Muscle layer of colon (tissue), 2 donors: ENCODE measurements at regions not wholly inside any gene's neighbourhood (a gene's known extent, or its start where the extent isn't known, plus 50 kb on each side); places are given as distances from the start of the nearest gene placed in this dataset.

Experiments used
- H3K27ac ChIP-seq: one replicate; pipeline ENCODE4 v1.7.0; 2013; ENCODE audit warnings: low read depth, mild to moderate bottlenecking, low read length, moderate library complexity
- H3K27me3 ChIP-seq, 2 donors: one replicate each; pipeline ENCODE4 v1.7.0; 2013; ENCODE audit warnings: low read length in 2 of 2, mild to moderate bottlenecking in 2 of 2; ENCODE audit not compliant: insufficient read depth in 2 of 2, control insufficient read depth in 1 of 2
- H3K36me3 ChIP-seq: one replicate; pipeline ENCODE4 v1.7.0; 2013; ENCODE audit warnings: mild to moderate bottlenecking, low read length; ENCODE audit not compliant: insufficient read depth
- H3K4me1 ChIP-seq: one replicate; pipeline ENCODE4 v1.7.0; 2013; ENCODE audit warnings: mild to moderate bottlenecking, low read length; ENCODE audit not compliant: insufficient read depth
- H3K4me3 ChIP-seq, 2 donors: one replicate each; pipeline ENCODE4 v1.7.0; 2013; ENCODE audit warnings: low read length in 2 of 2, low read depth in 1 of 2, mild to moderate bottlenecking in 1 of 2, moderate library complexity in 1 of 2
- H3K9ac ChIP-seq: one replicate; pipeline ENCODE4 v1.7.0; 2013; ENCODE audit warnings: low read length
- H3K9me3 ChIP-seq: one replicate; pipeline ENCODE4 v1.7.0; 2013; ENCODE audit warnings: mild to moderate bottlenecking, low read length
- donor health status: abdominal sarcoma.
- donor health status: Adenocarcinoma of cecum.

DNA sequence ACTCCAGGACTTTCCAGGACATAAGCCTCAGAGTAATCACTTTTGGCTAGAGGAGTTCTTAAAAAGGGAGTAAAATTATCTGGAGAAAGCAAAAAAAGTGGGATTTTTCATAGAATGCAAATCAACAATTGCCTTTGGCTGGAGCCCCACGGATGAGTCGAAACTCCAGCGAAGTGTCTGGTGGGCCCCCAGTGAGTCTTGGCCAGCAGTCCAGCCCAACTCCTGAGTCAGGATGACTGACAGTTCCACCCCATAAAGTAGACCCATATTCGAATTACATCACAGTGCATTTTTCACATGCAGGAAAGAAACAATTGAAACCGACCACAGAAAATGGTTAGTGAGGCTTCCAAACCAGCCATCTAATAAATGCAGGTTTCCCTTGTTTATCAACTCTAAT lies 265.7 kb downstream of the BCL11B start:
- Histone ChIP-seq H3K4me3 (no peak overlapping the region), H3K9ac (no peak overlapping the region), H3K36me3 (no peaks in the 10 kb centered on the region), H3K27me3 (no peaks in the 10 kb centered on the region), H3K27ac (no peak overlapping the region), H3K4me1 (no peaks in the 10 kb centered on the region), H3K9me3 (no peaks in the 10 kb centered on the region)

DNA sequence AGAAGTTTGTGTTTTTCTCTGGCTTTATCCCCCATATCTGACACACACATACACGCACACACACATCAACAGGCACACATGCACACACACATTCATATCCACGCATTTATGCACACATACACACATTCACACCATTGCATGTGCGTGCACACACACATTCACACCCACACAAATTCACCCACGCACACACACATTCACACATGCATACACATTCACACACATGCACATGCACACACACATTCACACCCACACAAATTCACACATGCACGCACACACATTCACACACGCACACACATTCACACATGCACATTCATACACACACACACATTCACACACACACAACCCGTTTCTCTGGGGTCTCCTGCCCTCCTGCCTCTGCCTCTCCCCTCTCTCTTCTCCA lies 264.2 kb downstream of the BCL11B start:
- no peak overlapping the region for H3K4me3 ChIP-seq
- no peak overlapping the region for H3K27ac ChIP-seq
- no peaks in the 10 kb centered on the region for H3K36me3 ChIP-seq
- H3K9ac ChIP-seq: no peak overlapping the region
- H3K9me3 ChIP-seq: no peaks in the 10 kb centered on the region
- H3K27me3 ChIP-seq: no peaks in the 10 kb centered on the region
- H3K4me1 ChIP-seq: no peaks in the 10 kb centered on the region

DNA sequence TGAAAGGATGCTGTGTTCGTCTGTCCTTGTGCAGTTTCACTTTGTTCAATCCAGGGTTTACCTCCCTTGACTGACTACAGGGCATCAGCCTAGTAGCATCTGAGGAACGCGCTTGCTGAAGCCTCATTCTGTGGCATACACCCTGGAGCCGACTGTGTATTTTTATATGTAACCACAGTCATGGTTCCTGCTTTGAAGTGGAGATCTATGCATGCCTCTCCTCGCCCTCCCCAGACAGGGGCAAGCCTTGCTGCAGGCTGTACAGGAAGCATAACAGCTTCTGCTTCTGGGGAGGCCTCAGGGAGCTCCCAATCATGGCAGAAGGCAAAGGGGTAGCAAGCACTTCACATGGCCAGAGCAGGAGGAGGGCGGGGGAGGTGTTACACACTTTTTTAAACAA lies 262.1 kb downstream of the BCL11B start:
- H3K9me3 ChIP-seq: no peaks in the 10 kb centered on the region
- no peak overlapping the region for H3K9ac ChIP-seq
- H3K4me1 ChIP-seq: no peaks in the 10 kb centered on the region
- H3K27me3 ChIP-seq: no peaks in the 10 kb centered on the region
- H3K36me3 ChIP-seq: no peaks in the 10 kb centered on the region
- no peak overlapping the region for H3K4me3 ChIP-seq
- H3K27ac ChIP-seq: no peak overlapping the region

DNA sequence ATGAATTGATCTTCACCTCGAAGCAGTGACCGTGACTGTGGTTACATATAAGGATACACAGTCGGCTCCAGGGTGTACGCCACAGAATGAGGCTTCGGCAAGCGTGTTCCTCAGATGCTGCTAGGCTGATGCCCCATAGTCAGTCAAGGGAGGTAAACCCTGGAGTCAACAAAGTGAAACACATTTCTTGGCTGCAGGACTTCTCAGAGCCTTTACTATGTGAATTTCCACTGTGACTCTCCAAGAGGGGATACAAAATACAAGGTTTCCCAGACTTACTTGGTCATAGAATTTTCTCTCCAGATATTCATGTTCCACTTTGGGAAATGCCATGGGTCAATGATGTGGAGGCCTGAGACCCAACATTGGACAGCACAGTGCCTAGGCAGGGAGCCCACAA lies 260.6 kb downstream of the BCL11B start:
- Histone ChIP-seq H3K36me3 (no peaks in the 10 kb centered on the region), H3K4me1 (no peaks in the 10 kb centered on the region), H3K27me3 (no peaks in the 10 kb centered on the region), H3K9me3 (no peaks in the 10 kb centered on the region), H3K4me3 (no peak overlapping the region), H3K27ac (no peak overlapping the region), H3K9ac (no peak overlapping the region)

DNA sequence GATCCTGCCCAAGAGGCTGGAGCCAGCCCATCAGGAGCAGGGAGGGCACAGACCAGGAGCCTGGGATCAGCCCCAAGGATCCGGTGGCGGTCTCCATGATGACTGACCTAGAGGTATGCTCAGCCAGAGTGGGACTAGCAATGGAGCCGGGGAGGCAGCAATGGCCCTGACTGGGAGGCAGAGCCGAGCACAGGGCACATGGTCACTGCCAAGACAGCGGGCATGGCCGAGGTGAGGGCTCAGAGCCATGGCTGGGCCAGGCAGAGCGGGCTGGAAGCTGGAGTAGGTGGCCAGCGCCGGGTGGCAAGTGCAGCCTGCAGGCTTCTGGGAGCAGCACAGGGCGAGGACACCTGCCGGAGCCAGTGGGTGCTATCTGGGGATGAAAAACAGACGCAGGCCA lies 259.3 kb downstream of the BCL11B start:
- no peak overlapping the region for H3K27ac ChIP-seq
- no peak overlapping the region for H3K4me3 ChIP-seq
- no peaks in the 10 kb centered on the region for H3K36me3 ChIP-seq
- no peaks in the 10 kb centered on the region for H3K27me3 ChIP-seq
- no peaks in the 10 kb centered on the region for H3K4me1 ChIP-seq
- H3K9me3 ChIP-seq: no peaks in the 10 kb centered on the region
- no peak overlapping the region for H3K9ac ChIP-seq

DNA sequence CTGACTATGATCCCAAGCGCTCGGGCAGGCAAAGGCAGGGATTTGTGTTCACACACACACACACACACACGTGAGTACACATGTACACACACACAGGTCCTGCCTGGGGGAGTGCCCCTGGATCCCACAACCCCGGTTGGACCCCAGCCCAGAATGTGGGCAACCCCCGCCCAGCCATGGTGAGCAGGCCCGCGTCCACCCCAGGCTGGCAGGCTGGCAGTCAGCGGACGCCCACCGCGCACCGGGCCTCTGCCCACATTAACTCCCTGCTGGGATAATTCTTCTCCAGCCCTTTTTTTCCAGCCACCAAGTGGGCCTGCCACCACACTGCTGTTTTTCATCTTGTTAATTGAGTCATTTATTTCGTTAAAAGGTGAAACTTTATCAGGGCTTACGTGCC lies 256.2 kb downstream of the BCL11B start:
- no peaks in the 10 kb centered on the region for H3K27me3 ChIP-seq
- H3K4me3 ChIP-seq: no peak overlapping the region
- no peaks in the 10 kb centered on the region for H3K9me3 ChIP-seq
- no peak overlapping the region for H3K9ac ChIP-seq
- no peaks in the 10 kb centered on the region for H3K4me1 ChIP-seq
- H3K27ac ChIP-seq: no peak overlapping the region
- no peaks in the 10 kb centered on the region for H3K36me3 ChIP-seq

DNA sequence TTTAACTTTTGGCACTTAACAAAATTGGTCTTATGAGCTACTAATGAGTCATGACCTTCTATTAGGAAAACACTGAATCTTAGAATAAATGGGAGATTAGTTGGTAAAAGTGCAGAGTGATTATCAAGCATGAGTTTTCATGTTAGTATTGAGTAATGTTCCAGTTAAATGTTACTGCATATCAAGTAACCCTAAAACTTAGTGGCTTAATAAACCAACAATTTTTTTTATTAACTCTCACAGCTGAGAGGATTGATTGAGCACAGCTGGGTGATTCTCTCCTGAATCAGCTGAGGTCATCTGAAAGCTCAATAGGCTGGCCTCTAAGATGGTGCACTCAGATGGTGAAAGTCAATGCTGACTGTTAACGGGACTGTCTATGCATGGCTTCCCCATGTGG lies 248.6 kb downstream of the BCL11B start:
- no peaks in the 10 kb centered on the region for H3K27me3 ChIP-seq
- no peaks in the 10 kb centered on the region for H3K4me1 ChIP-seq
- H3K27ac ChIP-seq: no peak overlapping the region
- H3K36me3 ChIP-seq: no peaks in the 10 kb centered on the region
- no peaks in the 10 kb centered on the region for H3K9me3 ChIP-seq
- no peak overlapping the region for H3K4me3 ChIP-seq
- no peak overlapping the region for H3K9ac ChIP-seq

DNA sequence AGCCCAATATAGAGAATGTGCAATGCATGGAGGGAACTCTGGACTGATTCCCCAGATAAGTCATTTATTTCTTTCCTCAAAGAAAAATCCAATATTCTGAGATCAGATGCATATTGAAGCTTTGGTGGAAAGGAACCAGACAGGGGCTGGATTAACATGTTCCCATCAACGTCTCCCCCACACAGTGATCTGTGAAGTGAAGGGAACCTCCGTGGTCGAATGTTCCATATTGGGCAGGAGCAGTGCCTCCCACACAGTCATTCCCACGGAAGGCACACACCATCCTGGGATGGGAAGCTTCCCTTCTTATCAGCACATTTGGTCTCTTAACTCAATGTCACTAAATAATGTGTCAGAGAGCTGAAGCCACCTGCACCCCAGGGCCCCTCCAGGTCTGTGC lies 247.1 kb downstream of the BCL11B start:
- H3K27ac ChIP-seq: no peak overlapping the region
- no peak overlapping the region for H3K4me3 ChIP-seq
- H3K27me3 ChIP-seq: no peaks in the 10 kb centered on the region
- H3K4me1 ChIP-seq: no peaks in the 10 kb centered on the region
- no peaks in the 10 kb centered on the region for H3K36me3 ChIP-seq
- no peaks in the 10 kb centered on the region for H3K9me3 ChIP-seq
- no peak overlapping the region for H3K9ac ChIP-seq

DNA sequence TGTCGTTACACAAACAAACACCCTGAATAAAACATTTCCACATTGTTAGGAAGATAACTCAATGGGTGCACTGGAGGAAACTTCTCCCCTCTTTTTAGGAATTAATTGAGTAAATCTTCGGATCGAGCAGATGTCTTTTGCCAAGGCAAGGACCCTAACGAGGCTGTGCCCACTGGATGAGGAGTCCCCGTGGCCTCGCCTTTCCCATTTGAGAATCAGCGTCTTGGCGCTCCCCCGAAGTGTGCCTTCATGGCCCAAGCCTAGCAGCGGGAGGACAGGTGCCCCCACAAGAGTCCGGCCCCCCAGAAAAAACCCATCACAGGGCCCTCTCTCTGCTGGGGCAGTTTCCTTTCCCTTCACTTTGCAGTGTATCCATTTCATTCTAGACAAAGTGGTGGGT lies 246.6 kb downstream of the BCL11B start:
- no peaks in the 10 kb centered on the region for H3K9me3 ChIP-seq
- no peak overlapping the region for H3K4me3 ChIP-seq
- no peaks in the 10 kb centered on the region for H3K4me1 ChIP-seq
- no peak overlapping the region for H3K9ac ChIP-seq
- H3K27me3 ChIP-seq: no peaks in the 10 kb centered on the region
- no peaks in the 10 kb centered on the region for H3K36me3 ChIP-seq
- no peak overlapping the region for H3K27ac ChIP-seq

DNA sequence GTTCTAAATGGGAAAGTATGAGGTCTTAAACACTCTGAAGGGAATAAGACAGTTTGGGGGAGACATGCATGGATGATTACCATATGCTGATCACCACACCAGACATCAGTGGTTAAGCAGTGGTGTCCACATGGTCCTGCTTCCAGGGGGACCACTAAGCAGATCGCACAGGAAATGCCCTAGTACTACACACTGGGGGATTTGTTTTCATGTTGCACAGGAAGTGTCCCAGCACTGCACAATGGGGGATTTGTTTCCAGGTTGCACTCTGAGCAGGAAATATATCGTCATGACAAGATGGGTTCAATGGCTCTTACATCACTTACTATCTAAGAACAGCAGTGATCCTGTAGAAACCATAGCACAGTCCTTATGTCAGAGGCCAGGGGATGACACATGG lies 245.5 kb downstream of the BCL11B start:
- Histone ChIP-seq H3K9ac (no peak overlapping the region), H3K9me3 (no peaks in the 10 kb centered on the region), H3K4me1 (no peaks in the 10 kb centered on the region), H3K27me3 (no peaks in the 10 kb centered on the region), H3K4me3 (no peak overlapping the region), H3K27ac (no peak overlapping the region), H3K36me3 (no peaks in the 10 kb centered on the region)

DNA sequence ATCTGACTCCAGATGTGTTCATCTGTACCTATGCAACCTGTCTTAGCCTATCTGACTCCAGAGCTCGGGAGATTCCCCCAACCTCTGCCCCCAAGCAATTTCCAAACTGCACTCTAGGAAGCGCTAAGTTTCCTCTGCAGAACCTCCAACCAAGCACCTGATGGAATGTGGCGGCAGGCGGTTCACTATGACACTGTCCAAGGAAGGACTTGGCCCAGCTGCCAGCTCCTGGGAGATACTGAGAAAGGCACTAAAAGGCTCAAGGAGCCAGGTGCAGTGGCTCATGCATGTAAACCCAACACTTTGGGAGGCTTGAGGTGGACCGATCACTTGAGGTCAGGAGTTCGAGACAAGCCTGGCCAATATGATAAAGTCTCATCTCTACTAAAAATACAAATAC lies 244.0 kb downstream of the BCL11B start:
- Histone ChIP-seq H3K27me3 (no peaks in the 10 kb centered on the region), H3K4me3 (no peak overlapping the region), H3K27ac (no peak overlapping the region), H3K36me3 (no peaks in the 10 kb centered on the region), H3K9me3 (no peaks in the 10 kb centered on the region), H3K4me1 (no peaks in the 10 kb centered on the region), H3K9ac (no peak overlapping the region)

DNA sequence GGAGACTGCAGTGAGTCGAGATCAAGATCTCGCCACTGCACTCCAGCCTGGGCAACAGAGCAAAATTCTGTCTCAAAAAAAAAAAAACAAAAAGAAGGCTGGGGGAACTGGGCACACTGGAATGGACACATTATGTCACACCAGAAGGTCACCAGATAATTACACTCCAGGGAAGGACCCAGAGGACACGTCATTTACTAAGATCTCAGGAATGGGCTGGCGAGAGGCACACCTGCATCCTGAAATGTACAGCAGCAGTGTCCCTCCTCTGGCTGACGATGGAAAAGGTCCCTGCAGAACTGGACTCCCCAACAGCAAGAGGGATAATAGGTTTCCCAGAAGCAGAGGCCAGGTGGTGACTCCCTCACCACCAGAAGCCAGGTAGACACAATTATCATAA lies 243.5 kb downstream of the BCL11B start:
- H3K9ac ChIP-seq: no peak overlapping the region
- no peaks in the 10 kb centered on the region for H3K36me3 ChIP-seq
- no peaks in the 10 kb centered on the region for H3K4me1 ChIP-seq
- no peaks in the 10 kb centered on the region for H3K9me3 ChIP-seq
- H3K27ac ChIP-seq: no peak overlapping the region
- no peaks in the 10 kb centered on the region for H3K27me3 ChIP-seq
- H3K4me3 ChIP-seq: no peak overlapping the region
